Colonic mucosa (tissue), 4 donors: ENCODE measurements at regions not wholly inside any gene's neighbourhood (a gene's known extent, or its start where the extent isn't known, plus 50 kb on each side); places are given as distances from the start of the nearest gene placed in this dataset.
"Not testable (repeated sequence)": the region's sequence is repeated elsewhere in the genome, so short reads cannot be mapped to it uniquely, and the experiment has no call there.

Experiments
- DNase-seq: peaks from one replicate; pipeline ENCODE4 v3.0.0-alpha.2; 2020
- H3K27ac ChIP-seq: fragments of 200-600 bp; one replicate; pipeline ENCODE4 v1.8.0; 2021
- H3K27me3 ChIP-seq: fragments of 200-600 bp; one replicate; pipeline ENCODE4 v1.8.0; 2021
- H3K36me3 ChIP-seq: fragments of 200-600 bp; one replicate; pipeline ENCODE4 v1.8.0; 2021
- H3K4me1 ChIP-seq: fragments of 200-600 bp; one replicate; pipeline ENCODE4 v1.8.0; 2021; ENCODE audit warnings: mild to moderate bottlenecking
- H3K4me3 ChIP-seq: fragments of 200-600 bp; one replicate; pipeline ENCODE4 v1.8.0; 2021
- H3K9ac ChIP-seq, 2 donors: one replicate each; pipeline ENCODE4 v1.7.0; 2013; ENCODE audit warnings: control low read depth in 2 of 2, low read depth in 2 of 2, low read length in 2 of 2
- H3K9me3 ChIP-seq: fragments of 200-600 bp; one replicate; pipeline ENCODE4 v1.8.0; 2021
- CTCF ChIP-seq: fragments of 200-600 bp; IDR thresholded peaks from one replicate; pipeline ENCODE4 v1.8.0; 2022; ENCODE audit warnings: antibody characterized with exemption, mild to moderate bottlenecking
- intact Hi-C: fragments of 100-400 bp; cut with DNase I; formaldehyde crosslinking; loops from one replicate; pipeline ENCODE4 v1.14.1; 2022
- donor health status: healthy.
- donor health status: DM: no; HTN: no; CAD: no.
- donor health status: DM: no; HTN: no; CAD: no.

DNA sequence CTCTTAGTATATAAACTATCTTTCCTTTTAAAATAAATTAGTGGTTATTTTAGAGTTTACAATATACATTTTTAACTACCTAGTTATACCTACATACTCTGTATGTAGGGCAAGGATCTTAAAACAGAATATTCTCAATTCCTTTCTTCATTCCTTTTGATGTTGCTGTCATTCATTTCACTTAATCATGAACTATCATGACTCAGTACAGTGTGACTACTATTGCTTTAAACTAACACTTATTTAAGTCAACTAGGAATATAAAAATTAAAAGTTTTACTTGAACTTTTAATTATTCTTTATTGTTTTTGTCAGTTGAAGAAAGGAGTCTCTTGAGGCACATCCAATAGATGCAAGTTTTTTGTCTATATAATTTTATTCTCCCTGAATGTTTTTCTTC, 726.4 kb downstream of the BRINP3 start:
- no peaks in the 10 kb centered on the region for H3K27me3 ChIP-seq
- H3K4me3 ChIP-seq = no peak overlapping the region
- H3K4me1 ChIP-seq = no peaks in the 10 kb centered on the region
- no peak overlapping the region for H3K9ac ChIP-seq
- no peaks in the 10 kb centered on the region for H3K9me3 ChIP-seq
- no peaks in the 10 kb centered on the region for H3K36me3 ChIP-seq
- DNase-seq = no peak
- intact Hi-C loops = no loop called here
- H3K27ac ChIP-seq = no peak overlapping the region
- TF ChIP-seq CTCF = no peak

- Histone ChIP-seq H3K9me3 (no peaks in the 10 kb centered on the region), H3K9ac (no peak overlapping the region), H3K27ac (no peak overlapping the region), H3K4me1 (no peaks in the 10 kb centered on the region), H3K4me3 (no peak overlapping the region), H3K36me3 (no peaks in the 10 kb centered on the region), H3K27me3 (no peaks in the 10 kb centered on the region)
- no peak for TF ChIP-seq CTCF
- intact Hi-C loops = no loop called here
- no peak for DNase-seq
Observed at GRCh38 chr1:189752461-189752995, 725.1 kb downstream of the BRINP3 start.

DNA sequence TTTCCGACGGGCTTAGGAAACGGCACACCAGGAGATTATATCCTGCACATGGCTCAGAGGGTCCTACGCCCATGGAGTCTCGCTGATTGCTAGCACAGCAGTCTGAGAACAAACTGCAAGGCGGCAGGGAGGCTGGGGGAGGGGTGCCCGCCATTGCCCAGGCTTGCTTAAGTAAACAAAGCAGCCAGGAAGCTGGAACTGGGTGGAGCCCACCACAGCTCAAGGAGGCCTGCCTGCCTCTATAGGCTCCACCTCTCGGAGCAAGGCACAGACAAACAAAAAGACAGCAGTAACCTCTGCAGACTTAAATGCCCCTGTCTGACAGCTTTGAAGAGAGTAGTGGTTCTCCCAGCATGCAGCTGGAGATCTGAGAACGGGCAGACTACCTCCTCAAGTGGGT, 722.6 kb downstream of the BRINP3 start:
- DNase-seq, intact Hi-C loops, H3K27me3 ChIP-seq, H3K4me3 ChIP-seq, H3K27ac ChIP-seq, H3K9ac ChIP-seq, H3K9me3 ChIP-seq, H3K36me3 ChIP-seq, H3K4me1 ChIP-seq: not testable (repeated sequence)

DNA sequence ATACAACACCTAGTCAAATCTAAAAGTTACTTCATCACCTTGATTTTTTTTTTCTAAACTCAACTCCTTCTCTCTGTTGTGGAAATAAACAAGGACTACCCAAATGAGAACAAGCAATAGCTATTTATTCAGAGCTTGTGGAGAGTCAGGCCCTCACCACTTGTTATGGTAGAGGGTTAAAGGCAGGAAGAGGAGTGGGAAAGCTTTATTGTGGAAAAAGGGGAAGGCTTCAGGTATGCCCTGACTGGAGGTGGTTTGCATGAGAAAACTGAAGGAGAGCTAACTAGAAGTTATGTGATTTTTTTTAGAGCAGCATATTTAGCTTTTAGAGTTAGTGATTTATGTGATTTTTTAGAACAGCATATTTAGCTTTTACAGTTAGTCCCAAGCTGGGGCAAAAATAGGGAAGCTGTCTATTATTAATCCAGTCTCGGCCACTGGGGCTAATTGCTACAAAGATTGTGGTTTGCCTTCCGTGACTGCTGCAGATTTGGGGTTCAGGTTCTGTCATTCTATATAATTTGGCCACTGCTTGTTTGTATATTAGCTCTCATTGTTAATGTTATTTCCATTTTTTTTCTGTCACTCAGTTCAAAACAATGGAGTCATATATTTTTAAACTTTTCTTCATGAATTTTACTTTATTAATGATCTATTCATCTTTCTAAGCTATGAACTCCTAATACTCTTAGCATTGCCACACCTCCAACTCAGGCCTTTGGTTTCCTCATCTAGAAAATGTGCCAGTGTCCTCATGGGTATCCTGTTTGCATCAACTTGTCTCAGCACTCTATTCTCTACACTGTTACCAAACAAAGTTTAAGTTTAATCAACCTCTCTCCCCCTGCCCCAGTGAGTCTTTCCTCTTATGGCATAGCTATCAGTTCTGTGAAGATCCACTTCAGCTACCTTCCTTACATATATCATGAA, 713.0 kb downstream of the BRINP3 start:
- Histone ChIP-seq H3K9me3 (no peaks in the 10 kb centered on the region), H3K4me1 (no peaks in the 10 kb centered on the region), H3K36me3 (no peaks in the 10 kb centered on the region), H3K9ac (no peak overlapping the region), H3K27ac (no peak overlapping the region), H3K27me3 (no peaks in the 10 kb centered on the region), H3K4me3 (no peak overlapping the region)
- no peak for TF ChIP-seq CTCF
- DNase-seq = no peak
- intact Hi-C loops = no loop called here

DNA sequence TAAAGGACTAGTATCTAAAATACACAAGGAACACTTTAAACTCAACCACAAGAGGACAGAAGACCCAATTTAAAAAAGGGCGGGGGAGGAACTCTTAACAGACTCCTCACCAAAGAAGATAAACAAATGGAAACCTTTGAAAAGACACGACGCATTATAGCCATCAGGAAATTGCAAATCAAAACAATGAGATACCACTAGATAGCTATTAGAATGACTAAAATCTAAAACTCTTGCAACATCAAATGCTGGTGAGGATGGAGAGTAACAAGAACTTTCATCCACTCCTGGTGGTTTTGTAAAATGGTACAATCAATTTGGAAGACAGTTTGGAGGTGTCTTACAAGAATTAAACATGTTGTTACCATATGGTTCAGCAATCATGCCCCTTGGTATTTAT, 708.2 kb downstream of the BRINP3 start:
- no peak overlapping the region for H3K27ac ChIP-seq
- no peaks in the 10 kb centered on the region for H3K27me3 ChIP-seq
- no peaks in the 10 kb centered on the region for H3K36me3 ChIP-seq
- no peak overlapping the region for H3K4me3 ChIP-seq
- H3K9me3 ChIP-seq = no peaks in the 10 kb centered on the region
- no peak for TF ChIP-seq CTCF
- H3K4me1 ChIP-seq = no peaks in the 10 kb centered on the region
- no peak overlapping the region for H3K9ac ChIP-seq
- DNase-seq = no peak
- intact Hi-C loops = no loop called here

- Histone ChIP-seq H3K4me1 (no peaks in the 10 kb centered on the region), H3K4me3 (no peak overlapping the region), H3K27ac (no peak overlapping the region), H3K9ac (no peak overlapping the region), H3K27me3 (no peaks in the 10 kb centered on the region), H3K36me3 (no peaks in the 10 kb centered on the region), H3K9me3 (no peaks in the 10 kb centered on the region)
- intact Hi-C loops = no loop called here
- DNase-seq = no peak
- no peak for TF ChIP-seq CTCF
Observed at GRCh38 chr1:189774721-189775287, 702.9 kb downstream of the BRINP3 start.
